ENCODE measurements at regions not wholly inside any gene's neighbourhood (a gene's known extent, or its start where the extent isn't known, plus 50 kb on each side); places are given as distances from the start of the nearest gene placed in this dataset.

DNA sequence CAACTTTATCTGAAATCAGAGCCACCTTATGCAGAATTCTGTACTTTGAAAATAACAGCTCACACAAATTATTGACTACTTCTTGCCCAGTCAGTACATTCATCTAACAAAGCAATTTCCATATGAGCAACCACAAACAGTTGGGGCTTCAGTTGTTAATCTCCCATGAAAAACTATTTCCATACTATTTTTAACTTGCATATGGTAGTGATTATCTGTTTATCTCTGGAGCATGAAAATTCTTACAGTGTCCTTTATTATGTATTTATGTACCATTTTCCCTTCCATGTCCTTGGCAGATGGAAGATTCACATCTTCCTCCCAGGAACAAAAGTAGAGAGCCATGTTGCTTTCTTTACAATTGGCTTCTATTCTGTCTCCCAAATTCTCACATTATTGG, 285.7 kb downstream of the CRPPA start:
- Histone ChIP-seq H3K9me2 (replicated peaks; ENCODE audit: control insufficient read depth, low read length) (no peaks in the 10 kb centered on the region), H3F3A (ENCODE audit: control insufficient read depth, insufficient read depth) (no peaks in the 10 kb centered on the region), H3K79me2 (ENCODE audit: control insufficient read depth, low read length) (no peaks in the 10 kb centered on the region), H3K27ac (ENCODE audit: low read depth, low read length) (no peak overlapping the region), H3K4me2 (ENCODE audit: low read length) (no peak overlapping the region), H3K4me1 (ENCODE audit: control insufficient read depth, low read length) (no peaks in the 10 kb centered on the region), H4K20me1 (ENCODE audit: control insufficient read depth, insufficient read depth, low read depth, low read length) (no peaks in the 10 kb centered on the region), H3K27me3 (ENCODE audit: control insufficient read depth, low read length) (no peaks in the 10 kb centered on the region; the same call in 1 of the 2 replicates), H3K36me3 (ENCODE audit: control insufficient read depth, low read length) (no peaks in the 10 kb centered on the region), H3K9me3 (ENCODE audit: control insufficient read depth, insufficient read depth, low read length) (no peaks in the 10 kb centered on the region), H3K4me3 (ENCODE audit: low read length) (no peak overlapping the region)
- TF ChIP-seq, protein P1, sequence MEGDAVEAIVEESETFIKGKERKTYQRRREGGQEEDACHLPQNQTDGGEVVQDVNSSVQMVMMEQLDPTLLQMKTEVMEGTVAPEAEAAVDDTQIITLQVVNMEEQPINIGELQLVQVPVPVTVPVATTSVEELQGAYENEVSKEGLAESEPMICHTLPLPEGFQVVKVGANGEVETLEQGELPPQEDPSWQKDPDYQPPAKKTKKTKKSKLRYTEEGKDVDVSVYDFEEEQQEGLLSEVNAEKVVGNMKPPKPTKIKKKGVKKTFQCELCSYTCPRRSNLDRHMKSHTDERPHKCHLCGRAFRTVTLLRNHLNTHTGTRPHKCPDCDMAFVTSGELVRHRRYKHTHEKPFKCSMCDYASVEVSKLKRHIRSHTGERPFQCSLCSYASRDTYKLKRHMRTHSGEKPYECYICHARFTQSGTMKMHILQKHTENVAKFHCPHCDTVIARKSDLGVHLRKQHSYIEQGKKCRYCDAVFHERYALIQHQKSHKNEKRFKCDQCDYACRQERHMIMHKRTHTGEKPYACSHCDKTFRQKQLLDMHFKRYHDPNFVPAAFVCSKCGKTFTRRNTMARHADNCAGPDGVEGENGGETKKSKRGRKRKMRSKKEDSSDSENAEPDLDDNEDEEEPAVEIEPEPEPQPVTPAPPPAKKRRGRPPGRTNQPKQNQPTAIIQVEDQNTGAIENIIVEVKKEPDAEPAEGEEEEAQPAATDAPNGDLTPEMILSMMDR (IDR thresholded peaks at IDR 0.05; ENCODE audit: low read depth, low read length, poor library complexity, severe bottlenecking) = no peak
- no peak for TF ChIP-seq EZH2phosphoT487 (IDR thresholded peaks at IDR 0.05; ENCODE audit: borderline replicate concordance, low read length)

DNA sequence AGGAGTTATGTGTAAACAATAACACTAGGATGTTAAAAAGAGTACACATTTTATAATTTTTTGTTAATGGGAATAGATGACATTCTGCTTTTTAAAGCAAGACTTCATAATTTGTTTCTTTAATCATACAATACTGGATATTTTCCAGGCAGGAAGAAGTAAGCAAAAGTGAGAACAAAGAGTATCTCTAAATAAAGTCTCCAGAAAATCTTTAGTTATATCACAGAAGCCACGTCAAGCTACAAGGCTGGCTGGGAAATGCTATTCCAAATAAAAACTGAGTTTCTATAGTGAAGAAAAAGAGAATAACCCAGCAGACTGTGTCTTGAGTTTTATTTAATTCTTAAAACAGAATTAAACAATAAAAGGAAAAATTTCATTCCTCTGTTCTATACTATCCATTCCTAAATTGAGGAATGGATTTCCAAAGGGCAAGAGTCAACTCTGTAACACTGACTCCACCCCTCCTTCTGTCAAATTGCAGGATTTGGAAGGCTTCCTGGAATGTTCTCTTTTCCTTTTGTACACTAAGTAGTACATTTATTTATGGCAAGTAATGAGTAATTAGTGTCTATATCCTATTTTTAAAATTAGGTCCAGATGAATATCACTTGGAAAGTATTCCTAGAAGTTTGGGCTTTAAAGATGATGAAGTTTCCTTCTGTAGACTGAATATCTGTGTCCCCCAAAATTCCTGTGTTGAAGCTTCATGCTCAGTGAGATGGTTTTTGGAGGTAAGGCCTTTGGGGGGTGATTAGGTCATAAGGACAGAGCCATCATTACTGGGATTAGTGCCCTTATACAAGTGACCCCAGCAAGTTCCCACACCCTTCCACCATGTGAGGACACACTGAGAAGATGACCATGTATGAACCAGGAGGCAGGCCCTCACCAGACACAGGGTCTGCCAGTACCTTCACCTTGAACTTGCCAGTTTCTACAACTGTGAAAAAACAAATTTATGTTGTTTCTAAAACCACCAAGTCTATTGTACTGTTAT, 290.9 kb downstream of the CRPPA start:
- no peak overlapping the region for H3K4me2 ChIP-seq (ENCODE audit: low read length)
- H3K4me3 ChIP-seq (ENCODE audit: low read length) = no peak overlapping the region
- TF ChIP-seq EZH2phosphoT487 (IDR thresholded peaks at IDR 0.05; ENCODE audit: borderline replicate concordance, low read length) = no peak
- TF ChIP-seq, protein P1 (IDR thresholded peaks at IDR 0.05; ENCODE audit: low read depth, low read length, poor library complexity, severe bottlenecking) = no peak

DNA sequence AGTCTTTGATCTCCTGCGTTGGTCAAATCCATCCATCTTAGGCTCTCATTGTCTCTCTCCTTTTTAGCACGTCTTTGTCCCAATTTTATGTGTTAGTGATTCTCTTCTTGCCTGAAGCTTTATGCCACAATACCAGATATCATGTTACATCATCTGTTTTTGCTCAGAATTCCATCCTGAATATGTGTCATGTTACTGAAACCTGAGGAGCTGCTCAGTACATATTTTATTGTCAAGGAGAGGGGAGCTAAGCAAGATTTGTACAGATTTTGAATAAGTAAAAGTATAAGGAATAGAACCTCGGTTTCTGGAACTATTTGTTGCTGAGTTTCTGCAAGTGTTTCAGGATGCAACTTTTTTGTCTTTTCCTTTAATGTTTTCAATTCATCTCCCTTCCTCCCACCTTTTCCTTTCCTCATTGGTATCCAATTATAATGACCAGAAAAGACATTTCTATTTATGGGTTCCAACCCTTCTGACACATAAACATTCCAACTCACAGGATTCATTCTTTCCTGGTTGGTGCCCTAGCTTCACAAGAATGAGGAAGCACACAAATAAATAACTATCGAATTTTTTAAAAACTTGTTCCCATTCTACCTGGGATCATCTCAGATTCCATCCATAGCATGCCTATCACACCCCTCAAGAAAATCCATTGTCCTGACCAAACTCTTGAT, 291.8 kb downstream of the CRPPA start:
- H3K9me3 ChIP-seq (ENCODE audit: control insufficient read depth, insufficient read depth, low read length) = no peaks in the 10 kb centered on the region
- H3K36me3 ChIP-seq (ENCODE audit: control insufficient read depth, low read length) = no peaks in the 10 kb centered on the region
- TF ChIP-seq EZH2phosphoT487 (IDR thresholded peaks at IDR 0.05; ENCODE audit: borderline replicate concordance, low read length) = no peak
- TF ChIP-seq, protein P1 (IDR thresholded peaks at IDR 0.05; ENCODE audit: low read depth, low read length, poor library complexity, severe bottlenecking) = no peak
- H3F3A ChIP-seq (ENCODE audit: control insufficient read depth, insufficient read depth) = no peaks in the 10 kb centered on the region
- no peaks in the 10 kb centered on the region for H3K4me1 ChIP-seq (ENCODE audit: control insufficient read depth, low read length)
- no peak overlapping the region for H3K4me3 ChIP-seq (ENCODE audit: low read length)
- H3K4me2 ChIP-seq (ENCODE audit: low read length) = no peak overlapping the region
- H4K20me1 ChIP-seq (ENCODE audit: control insufficient read depth, insufficient read depth, low read depth, low read length) = no peaks in the 10 kb centered on the region
- no peaks in the 10 kb centered on the region for H3K79me2 ChIP-seq (ENCODE audit: control insufficient read depth, low read length)
- H3K27me3 ChIP-seq (ENCODE audit: control insufficient read depth, low read length) = no peaks in the 10 kb centered on the region
- no peaks in the 10 kb centered on the region for H3K9me2 ChIP-seq (replicated peaks; ENCODE audit: control insufficient read depth, low read length)
- H3K27ac ChIP-seq (ENCODE audit: low read depth, low read length) = no peak overlapping the region

More for the DNA sequence above, 290.9 kb downstream of the CRPPA start:
- H3K36me3 ChIP-seq (ENCODE audit: control insufficient read depth, low read length) = no peaks in the 10 kb centered on the region
- no peaks in the 10 kb centered on the region for H4K20me1 ChIP-seq (ENCODE audit: control insufficient read depth, insufficient read depth, low read depth, low read length)
- no peaks in the 10 kb centered on the region; the same call in 1 of the 2 replicates for H3K27me3 ChIP-seq (ENCODE audit: control insufficient read depth, low read length)
- no peaks in the 10 kb centered on the region for H3K4me1 ChIP-seq (ENCODE audit: control insufficient read depth, low read length)
- H3K27ac ChIP-seq (ENCODE audit: low read depth, low read length) = no peak overlapping the region
- H3K79me2 ChIP-seq (ENCODE audit: control insufficient read depth, low read length) = no peaks in the 10 kb centered on the region
- H3K9me2 ChIP-seq (replicated peaks; ENCODE audit: control insufficient read depth, low read length) = no peaks in the 10 kb centered on the region
- no peaks in the 10 kb centered on the region for H3F3A ChIP-seq (ENCODE audit: control insufficient read depth, insufficient read depth)
- no peaks in the 10 kb centered on the region for H3K9me3 ChIP-seq (ENCODE audit: control insufficient read depth, insufficient read depth, low read length)

Data from DOHH2 (cell line).